Pulmonary artery endothelial cell (primary cell): ENCODE measurements at regions not wholly inside any gene's neighbourhood (a gene's known extent, or its start where the extent isn't known, plus 50 kb on each side); places are given as distances from the start of the nearest gene placed in this dataset.

Experiments used
- DNase-seq: peaks from one replicate; pipeline ENCODE4 v3.0.0-alpha.2; 2011; ENCODE audit warnings: low read depth, low spot score

DNA sequence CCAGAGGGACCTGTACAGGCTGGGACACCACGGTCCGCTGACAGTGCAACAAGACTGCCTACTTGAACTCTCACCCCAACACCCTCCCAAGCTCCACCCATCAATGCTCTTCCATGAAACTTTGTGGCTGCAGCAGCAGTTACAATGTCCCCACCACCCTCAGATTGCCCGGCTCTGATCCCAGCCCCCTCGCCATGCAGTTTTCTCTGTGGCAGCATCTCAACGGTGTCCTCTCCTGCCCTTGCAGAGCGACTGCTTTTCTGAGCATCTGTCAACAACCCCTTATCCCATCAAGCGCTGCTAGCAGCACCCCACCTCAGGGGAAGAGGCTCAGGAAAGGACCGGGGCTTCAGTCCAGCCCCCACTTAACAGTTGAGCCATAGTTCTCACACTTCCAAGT is 137.1 kb upstream of the NDUFV2 start:
- no peak for DNase-seq

DNA sequence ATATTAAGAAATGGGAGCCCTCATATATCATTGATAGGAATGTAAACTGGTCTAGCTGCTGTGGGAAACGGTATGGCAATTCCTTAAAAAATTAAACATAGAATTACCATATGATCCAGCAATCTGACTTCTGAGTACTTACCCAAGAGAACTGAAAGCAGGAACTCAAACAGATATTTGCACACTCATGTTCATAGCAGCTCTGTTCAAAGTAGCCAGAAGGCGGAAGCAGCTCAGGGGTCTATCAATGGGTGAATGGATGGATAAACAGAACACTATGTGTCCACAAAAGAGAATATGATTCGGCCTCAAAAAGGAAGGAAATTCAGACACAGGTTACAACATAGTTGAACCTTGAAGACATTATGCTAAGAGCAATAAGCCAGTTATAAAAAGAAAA is 135.7 kb upstream of the NDUFV2 start:
- DNase-seq: no peak

DNA sequence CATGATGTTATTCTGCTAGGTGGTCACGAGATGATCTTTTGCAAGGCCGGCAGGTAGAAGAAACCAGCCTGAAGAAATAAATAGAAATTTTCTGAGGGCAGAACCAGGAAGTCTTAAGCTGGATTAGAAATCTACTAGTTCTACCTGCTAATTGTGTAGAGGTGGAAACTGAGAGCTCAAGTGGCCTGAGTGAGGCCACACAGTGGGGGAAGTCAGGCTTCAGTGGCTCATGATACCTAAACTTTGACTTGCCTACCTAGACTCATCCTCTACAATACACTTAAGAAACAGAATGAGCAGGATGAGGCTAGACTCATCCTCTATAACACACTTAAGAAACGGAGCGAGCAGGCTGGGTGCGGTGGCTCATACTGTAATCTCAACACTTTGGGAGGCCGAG is 134.9 kb upstream of the NDUFV2 start:
- DNase-seq: no peak

DNA sequence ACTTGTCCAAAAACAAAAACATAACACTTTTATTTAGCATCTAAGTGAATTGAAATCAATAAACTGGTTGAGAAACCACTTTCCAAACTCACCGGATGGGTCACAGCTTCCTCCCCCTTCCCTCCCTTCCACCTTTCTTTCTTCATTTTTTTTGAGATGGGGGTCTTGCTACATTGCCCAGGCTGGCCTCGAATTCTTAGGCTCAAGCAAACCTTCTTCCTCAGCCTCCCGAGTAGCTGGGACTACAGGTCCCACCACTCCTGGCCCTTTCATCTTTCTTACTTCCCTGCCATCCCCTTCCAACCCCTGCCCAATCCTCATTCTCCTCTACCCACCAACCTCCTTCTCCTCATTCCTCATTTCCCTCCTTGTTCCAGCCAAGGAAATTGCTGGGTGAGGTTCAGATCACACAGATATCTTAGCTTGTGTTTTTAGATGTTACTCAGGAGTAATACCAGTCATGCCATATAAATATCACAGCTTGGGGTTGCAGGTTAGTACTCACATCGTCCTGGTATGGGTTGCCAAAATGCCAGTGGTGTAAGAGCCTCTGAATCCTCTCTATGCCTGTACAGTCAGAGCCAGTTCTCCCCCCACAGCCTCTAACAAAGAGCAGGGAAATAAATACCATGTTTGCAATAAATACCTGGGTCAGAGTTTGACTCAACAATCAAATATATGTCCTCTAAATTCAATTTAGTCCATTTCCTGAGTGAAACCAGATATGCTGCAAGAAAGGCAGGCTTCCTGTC is 132.7 kb upstream of the NDUFV2 start:
- DNase-seq: no peak

DNA sequence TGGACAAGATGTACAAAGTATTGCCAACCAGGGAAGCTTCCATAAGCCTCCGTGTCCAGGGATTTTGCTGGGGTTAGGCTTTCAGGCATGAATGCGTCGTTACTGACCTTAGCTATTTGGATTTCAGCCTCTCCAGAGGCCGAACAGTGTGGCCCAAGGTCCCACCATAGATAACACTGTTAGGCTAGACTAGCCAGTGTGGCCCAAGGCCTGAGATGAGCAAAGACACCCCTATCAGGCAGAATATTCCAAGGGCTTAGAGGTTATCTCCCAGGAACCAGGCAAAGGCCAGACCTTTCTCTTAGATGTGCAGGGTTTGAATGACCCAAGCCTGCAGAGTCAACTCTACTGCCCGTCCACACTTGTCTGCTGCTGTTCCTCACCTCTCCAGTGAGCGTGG is 131.7 kb upstream of the NDUFV2 start:
- DNase-seq: no peak

DNA sequence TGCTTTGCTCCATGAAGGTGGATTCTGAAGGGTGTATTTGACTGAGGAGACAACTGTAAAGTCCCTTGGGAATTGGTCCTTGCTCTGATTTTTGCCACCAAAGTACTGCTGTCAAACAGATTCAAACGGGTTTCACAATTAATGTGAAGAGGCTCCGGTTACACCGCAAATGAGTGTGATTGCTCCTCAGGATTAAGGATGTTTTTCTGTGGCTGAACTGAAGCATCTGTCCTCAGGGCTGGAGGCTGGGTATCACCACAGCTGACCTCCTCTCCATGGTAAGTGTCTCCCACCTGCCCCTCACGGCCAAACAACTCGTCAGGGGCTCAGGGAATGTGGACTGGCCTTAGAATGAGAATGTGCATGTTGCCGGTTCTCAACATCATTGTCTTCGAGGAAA is 130.4 kb upstream of the NDUFV2 start:
- DNase-seq: no peak

DNA sequence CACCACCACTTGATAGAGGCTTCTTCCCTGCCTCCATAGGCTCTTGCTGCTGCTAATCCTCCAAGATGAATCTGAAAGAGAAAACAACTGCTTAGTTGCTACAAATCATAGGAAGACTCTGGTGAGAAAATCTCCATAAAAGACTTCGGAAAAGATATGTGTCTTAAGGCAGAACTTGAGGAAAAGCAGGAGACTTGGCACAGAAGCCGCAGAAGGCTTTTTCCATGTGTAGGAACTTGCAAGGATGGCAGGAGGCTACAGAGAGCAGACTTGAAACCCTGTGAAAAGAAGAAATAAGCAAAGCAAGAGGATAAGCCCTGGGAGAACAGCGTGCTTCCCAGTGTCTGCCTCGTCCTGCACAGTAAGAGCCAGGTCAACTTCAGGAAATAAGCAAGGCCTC is 128.2 kb upstream of the NDUFV2 start:
- no peak for DNase-seq

DNA sequence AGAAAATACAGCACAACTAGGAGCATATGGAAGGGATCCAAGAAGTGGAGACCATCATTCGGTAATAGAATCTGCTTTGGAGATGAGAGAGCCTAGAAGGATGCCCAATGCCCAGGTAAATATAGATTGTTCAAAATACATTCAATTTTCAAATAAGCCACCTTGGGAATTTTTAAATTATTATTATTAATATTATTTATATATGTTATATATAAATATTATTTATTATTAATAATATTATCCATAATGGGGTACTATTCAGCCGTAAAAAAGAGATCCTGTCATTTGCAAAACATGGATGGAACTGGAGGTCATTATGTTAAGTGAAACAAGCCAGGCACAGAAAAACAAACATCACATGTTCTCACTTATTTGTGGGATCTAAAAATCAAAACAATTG is 127.8 kb upstream of the NDUFV2 start:
- DNase-seq: no peak

DNA sequence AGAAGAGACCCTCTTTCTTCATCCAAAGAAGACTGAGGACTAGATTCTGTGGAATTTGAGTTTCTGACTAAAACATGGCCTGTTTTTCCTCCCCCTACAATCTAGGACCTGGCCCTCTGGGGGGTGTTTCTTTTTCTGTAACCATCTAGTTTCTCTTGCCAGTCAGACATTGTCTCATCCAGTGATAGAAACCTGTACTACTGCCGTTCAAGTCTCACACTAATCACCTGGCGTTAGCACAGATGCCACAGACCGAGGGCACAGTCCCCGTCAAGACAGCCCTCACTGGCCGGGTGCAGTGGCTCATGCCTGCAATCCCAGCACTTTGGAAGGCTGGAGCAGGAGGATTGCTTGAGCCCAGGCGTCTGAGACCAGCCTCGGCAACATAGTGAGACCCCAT is 126.9 kb upstream of the NDUFV2 start:
- DNase-seq: no peak

DNA sequence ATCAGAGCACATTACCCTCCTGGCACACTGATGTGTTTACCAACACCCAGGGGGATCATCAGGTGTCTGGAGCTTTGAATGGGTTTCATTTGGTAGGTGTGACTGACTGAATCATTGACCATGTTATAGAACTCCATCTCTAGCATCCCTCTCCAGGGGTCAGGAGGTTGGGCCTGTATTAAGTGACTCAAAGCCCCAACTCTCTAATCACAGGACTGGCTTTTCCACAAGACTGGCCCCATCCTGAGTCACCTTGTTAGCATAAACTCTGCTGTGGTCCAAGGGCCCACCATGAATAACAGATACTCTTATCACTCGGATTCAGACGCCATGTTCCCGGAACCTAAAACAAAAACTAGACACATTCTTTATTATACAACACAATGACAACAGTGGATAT is 125.9 kb upstream of the NDUFV2 start:
- no peak for DNase-seq

DNA sequence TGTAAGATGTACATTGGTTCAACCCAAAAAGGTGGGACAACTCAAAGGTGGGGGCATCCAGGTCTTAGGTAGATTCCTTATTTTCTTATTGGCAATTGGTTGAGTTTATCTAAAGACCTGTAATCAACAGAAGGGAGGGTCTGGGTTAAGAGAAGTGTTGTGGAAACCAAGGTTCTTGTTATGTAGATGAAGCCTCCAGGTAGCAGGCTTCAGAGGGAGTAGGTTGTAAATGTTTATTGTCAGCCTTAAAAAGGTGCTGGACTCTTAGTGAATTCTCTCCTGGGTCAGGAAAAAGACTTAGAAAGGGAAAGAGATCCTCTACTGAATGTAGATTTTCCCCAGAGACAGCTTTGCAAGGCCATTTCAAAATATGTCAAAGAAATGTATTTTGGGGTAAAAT is 125.3 kb upstream of the NDUFV2 start:
- no peak for DNase-seq

DNA sequence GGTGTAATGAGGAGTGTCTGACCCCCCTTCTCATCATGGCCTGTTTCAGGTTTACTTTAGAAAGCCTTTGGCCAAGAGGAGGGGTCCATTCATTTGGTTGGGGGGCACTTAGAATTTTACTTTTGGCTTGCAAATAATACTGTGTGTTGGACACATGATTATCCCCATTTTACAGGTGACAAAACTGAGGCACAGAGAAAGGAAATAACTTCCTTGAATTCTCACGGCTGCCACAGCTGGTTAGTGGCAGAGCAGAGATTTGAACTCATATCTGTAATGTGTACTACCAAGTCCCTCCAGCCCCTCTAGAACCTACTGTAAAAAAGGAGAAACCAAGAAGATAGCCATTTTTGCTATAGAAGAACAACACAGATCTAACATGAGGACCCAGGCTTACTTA is 124.8 kb upstream of the NDUFV2 start:
- no peak for DNase-seq

DNA sequence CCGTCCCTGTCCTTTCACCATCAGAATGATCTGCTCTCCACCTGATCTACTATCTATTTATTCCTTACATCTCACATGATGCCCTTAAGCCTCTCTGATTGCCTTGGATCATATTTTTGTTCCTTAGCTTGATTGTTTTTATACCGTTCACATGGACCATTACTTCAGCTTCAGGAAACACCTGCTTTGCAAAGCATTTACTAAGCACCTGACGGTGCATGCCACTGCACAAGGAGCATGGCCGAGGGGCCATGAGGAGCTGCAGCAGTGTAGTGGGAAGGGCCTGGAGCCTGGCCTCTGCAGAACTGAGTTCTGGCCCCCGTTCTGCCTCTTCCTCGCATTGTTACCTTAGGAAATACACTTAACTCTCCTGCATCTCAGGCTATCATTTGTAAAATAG is 124.1 kb upstream of the NDUFV2 start:
- no peak for DNase-seq

DNA sequence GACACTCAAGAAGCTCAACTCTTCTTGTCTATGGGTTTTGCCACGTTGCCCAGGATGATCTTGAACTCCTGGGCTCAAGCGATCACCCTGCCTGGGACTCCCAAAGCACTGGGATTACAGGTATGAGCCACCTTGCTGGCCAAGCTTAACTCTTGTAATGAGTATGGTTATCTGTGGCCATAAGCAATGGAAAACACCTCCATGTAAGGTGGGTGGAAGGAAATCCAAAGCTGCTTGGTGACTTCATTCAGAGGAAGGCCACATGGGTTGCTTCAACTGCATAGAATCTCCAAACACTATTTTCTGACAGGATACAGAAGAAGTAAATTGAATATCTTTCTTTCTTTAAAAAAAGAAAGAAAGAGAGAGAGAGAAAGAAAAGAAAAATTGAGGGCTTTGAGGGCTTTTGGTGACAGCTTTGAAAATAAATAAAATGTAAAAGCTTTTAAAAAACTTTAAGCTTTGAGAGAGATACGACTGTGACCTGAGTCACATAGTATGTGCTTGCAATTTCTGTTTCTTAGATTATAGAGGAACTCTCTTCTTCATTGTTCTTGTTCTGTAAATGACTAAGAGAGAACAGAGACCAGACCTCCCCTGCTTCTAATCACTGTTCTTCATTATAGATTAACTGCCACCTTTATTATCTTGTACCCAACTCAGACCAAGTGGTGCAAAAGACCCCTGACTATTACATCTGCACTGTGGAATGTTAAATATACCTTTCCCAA is 123.1 kb upstream of the NDUFV2 start:
- DNase-seq: no peak

DNA sequence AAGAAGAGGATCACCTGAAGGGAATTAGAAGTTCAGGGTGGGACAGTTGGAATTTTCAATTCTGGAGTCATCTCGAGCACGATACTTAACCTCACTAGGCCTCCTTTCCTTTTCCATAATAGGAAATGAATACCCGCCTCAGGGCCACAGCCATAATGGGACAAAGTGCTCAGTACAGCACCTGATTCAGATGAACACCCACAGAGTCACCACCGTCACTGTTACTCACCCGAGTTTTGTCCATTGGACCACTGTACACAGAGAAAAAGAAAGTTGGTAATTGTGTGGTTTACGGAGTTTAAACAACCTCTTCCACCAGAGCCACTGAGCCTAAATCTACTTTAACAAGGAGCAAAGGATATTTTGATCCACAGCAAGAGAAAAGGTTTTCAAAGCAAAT is 122.0 kb upstream of the NDUFV2 start:
- no peak for DNase-seq

DNA sequence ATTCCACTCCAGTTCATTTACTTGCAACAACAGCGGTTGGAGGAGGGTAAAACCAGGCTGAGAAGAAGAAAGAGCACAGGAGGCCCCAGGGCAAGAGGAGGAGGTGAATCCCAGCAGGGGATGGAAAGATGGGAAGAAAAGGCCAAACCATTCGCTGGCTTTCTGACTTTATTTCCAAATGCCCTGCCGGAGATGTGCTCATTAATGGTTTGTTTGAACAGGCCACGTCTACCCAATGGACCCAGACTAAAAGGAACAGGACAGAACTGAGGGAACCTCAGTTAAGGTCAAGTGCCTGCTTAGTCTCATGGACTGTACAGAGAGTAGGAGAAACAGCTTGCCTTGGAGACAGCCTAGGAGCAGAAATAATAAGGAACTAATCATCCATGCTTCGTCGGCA is 121.6 kb upstream of the NDUFV2 start:
- no peak for DNase-seq

DNA sequence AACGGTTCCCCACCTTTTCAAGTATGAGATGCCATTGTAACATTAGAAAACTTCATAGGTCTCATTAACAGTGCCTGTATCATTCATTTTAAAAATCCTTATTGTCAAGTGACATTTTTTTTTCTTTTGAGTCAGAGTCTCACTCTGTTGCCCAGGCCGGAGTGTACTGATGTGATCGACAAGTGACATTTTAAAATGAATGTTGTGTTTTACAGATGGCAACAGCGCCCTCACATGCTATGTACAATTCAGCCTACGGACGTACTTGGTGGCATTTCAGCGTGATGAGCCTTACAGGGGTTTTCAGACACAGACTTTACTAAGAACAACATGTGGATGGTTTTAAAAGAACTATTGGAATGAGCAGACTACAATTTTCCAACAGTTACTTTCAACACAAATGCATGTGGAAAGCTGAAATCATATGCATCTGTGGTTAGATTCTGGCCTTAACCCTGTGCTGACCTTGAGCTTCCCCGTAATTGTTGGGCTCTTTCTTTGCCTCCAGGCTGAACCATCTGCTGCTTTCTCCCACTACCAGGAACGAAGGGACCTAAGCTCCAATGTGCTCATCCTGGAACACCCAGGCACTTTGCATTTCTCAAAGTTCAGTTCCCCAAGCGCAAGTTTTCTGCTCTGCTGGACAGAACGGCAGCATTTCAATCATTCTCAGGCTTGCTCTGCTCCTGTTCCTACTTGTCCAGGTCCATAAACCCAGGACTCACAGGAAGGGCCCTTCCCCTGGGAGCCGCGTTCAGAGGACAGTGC is 119.9 kb upstream of the NDUFV2 start:
- no peak for DNase-seq

DNA sequence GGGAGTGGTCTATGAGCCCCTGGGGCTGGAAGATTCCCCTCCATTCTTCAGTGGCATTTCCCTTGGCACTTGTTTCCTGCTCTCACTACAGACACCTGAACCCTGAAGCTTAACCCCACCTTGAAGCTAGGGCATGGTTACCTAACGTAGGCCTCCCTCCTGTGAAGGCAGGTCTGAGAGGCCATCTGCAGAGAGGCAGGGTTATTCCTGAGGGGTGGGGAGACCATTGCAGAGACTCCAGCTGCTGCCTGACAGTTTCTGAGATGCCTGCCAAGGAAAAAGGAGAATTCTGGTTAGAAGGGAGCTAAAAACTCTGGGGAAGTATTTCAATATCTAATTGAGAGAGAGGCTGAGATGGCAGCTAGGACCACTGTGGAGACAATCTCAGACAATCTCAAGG is 119.3 kb upstream of the NDUFV2 start:
- no peak for DNase-seq

DNA sequence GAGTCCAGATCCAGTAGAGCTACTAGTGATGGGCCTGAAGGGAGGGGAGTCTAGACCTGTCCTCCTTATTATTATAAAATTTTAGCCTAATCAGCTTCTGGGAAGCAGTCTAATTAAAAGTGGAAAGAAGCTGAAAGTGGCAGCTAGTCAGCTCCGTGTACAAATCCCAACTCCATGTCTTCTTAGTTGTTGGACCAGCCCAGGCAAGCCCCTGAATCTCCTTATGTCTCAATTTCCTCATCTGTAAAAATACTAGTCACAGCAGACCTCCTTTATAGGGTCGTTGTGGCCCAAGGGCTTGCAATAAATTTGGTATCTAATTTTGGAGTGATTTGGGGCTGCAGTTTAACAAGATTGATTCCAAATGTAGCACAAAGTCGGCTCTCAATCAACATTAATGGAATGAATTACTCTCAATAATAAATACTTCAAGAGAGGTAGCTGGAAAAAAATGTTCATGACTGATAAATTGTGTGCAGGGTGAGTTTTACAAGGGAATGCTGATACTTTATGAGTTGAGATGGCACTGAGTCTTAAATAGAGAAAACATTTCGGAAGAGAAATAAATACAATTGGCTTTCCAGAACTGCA is 118.3 kb upstream of the NDUFV2 start:
- DNase-seq: no peak

DNA sequence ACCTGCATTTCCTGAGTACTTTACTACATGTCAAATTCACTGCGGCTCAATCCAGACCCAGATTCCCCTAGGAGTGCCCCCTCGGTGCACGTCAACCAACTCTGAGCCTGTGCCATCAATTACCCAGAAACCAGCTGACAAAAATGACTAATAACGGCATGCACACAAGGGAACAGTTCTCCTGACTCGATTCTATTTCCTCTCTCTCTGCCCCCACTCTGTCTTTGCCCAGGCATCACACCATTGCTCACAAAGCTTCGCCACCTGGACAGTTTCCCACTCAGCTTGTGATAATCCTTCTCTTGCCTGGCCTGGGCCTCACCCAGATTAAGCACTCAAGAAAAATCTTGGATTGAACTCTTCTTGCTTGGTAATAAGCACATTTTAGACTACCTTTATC is 115.3 kb upstream of the NDUFV2 start:
- DNase-seq: no peak

DNA sequence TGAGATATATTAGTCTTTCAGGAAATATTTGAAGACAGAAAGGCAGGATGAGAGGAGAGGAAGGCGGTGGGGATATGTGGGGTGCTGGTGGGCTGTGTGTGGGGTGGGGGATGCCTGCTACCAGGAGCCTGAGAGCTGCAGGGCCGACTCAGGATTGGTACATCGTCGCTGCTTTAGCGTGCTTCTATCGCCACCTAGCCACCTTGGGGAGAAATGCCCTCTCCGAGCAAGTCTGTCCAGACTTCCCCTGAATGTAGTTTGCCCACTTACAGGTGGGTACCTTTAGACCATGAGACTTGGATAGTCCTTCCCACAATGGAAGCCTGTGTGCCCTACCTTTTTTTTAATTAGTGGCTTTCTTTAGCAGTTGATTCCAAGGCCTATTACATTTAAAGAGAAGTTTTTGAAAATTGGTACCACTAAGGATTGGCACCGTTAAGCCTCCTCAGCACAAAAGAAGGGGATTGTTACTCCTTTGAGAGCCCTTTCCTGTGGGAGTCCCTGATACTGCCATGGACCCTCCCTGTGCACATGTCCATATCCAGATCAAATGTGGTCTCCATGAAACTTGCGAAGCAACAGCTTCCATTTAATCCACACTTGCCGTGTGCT is 114.1 kb upstream of the NDUFV2 start:
- DNase-seq: no peak

DNA sequence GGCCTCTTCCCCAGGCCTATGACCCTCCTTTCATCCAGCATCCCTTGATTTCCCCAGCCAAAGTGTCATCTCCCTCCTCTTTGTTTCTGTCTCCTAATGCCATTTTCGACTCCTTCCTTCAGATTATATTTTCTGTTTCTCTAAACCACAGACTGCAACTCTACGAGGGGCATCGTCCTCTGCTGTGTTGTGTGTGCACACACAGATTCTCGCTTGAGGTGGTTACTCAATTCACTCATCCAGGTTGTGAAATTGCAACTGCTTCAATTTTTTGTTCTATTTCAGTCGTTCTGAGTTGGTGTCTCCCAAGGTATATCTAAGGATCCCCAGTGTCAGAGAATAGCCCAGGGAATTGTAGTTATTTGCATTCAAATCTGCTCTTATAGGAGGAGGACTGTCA is 113.5 kb upstream of the NDUFV2 start:
- DNase-seq: no peak
